ENCODE measurements at regions not wholly inside any gene's neighbourhood (a gene's known extent, or its start where the extent isn't known, plus 50 kb on each side); places are given as distances from the start of the nearest gene placed in this dataset.

DNA sequence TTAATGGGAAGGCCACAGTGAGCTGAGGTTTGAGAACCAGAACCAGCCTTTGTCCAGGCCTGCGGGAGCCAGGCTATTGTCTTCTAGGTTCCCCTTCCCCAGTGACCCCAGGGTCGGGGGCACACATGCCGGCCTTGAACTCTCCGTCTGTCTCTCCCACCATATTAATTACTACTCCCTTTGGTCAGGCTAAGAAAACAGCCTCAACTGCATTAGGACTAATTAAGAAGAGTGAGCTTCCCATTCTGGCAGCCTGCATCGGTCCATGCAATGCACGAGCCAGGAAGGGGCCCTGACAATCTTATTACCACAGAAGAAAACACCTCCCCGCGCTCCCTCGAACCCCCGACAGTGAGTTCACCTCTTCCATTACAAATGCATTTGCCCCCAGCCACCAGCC is 380.2 kb upstream of the ZFHX3 start:
- Histone ChIP-seq H3K4me2 (ENCODE audit: low read length) (no peak overlapping the region), H3K9me2 (replicated peaks; ENCODE audit: control insufficient read depth, low read length) (no peaks in the 10 kb centered on the region), H3K4me3 (ENCODE audit: low read length) (no peak overlapping the region), H3F3A (ENCODE audit: control insufficient read depth, insufficient read depth) (no peaks in the 10 kb centered on the region), H3K4me1 (ENCODE audit: control insufficient read depth, low read length) (no peaks in the 10 kb centered on the region), H3K9me3 (ENCODE audit: control insufficient read depth, insufficient read depth, low read length) (no peaks in the 10 kb centered on the region), H4K20me1 (ENCODE audit: control insufficient read depth, insufficient read depth, low read depth, low read length) (no peaks in the 10 kb centered on the region), H3K36me3 (ENCODE audit: control insufficient read depth, low read length) (no peaks in the 10 kb centered on the region), H3K79me2 (ENCODE audit: control insufficient read depth, low read length) (no peaks in the 10 kb centered on the region), H3K27me3 (ENCODE audit: control insufficient read depth, low read length) (no peaks in the 10 kb centered on the region), H3K27ac (ENCODE audit: low read depth, low read length) (no peak overlapping the region)
- TF ChIP-seq, protein P1, sequence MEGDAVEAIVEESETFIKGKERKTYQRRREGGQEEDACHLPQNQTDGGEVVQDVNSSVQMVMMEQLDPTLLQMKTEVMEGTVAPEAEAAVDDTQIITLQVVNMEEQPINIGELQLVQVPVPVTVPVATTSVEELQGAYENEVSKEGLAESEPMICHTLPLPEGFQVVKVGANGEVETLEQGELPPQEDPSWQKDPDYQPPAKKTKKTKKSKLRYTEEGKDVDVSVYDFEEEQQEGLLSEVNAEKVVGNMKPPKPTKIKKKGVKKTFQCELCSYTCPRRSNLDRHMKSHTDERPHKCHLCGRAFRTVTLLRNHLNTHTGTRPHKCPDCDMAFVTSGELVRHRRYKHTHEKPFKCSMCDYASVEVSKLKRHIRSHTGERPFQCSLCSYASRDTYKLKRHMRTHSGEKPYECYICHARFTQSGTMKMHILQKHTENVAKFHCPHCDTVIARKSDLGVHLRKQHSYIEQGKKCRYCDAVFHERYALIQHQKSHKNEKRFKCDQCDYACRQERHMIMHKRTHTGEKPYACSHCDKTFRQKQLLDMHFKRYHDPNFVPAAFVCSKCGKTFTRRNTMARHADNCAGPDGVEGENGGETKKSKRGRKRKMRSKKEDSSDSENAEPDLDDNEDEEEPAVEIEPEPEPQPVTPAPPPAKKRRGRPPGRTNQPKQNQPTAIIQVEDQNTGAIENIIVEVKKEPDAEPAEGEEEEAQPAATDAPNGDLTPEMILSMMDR (IDR thresholded peaks at IDR 0.05; ENCODE audit: low read depth, low read length, poor library complexity, severe bottlenecking): no peak
- TF ChIP-seq EZH2phosphoT487 (IDR thresholded peaks at IDR 0.05; ENCODE audit: borderline replicate concordance, low read length): no peak

DNA sequence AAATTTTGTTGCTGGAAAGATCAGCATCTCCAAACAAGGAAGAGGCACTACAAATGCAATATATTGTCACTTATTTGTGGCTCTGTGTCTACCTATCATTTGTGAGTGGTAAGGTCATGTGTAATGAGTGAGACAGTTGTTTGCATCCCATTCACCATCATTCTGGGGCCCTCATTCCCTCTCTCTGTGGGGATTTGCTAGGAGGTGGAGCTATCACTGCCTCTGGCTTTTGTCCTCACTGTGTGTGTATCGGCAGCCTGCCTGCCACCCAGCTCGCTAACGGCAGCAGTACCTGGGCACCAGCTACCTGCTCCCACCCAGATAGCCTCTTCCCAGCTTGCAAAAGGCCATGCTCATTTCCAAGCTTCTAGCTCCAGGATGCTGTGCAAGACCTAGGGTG is 379.2 kb upstream of the ZFHX3 start:
- H3K27me3 ChIP-seq (ENCODE audit: control insufficient read depth, low read length): no peaks in the 10 kb centered on the region
- no peaks in the 10 kb centered on the region for H3K36me3 ChIP-seq (ENCODE audit: control insufficient read depth, low read length)
- H3F3A ChIP-seq (ENCODE audit: control insufficient read depth, insufficient read depth): no peaks in the 10 kb centered on the region
- H3K27ac ChIP-seq (ENCODE audit: low read depth, low read length): no peak overlapping the region
- no peak overlapping the region for H3K4me2 ChIP-seq (ENCODE audit: low read length)
- H3K9me2 ChIP-seq (replicated peaks; ENCODE audit: control insufficient read depth, low read length): no peaks in the 10 kb centered on the region
- no peaks in the 10 kb centered on the region for H4K20me1 ChIP-seq (ENCODE audit: control insufficient read depth, insufficient read depth, low read depth, low read length)
- no peaks in the 10 kb centered on the region for H3K4me1 ChIP-seq (ENCODE audit: control insufficient read depth, low read length)
- no peak for TF ChIP-seq EZH2phosphoT487 (IDR thresholded peaks at IDR 0.05; ENCODE audit: borderline replicate concordance, low read length)
- TF ChIP-seq, protein P1 (IDR thresholded peaks at IDR 0.05; ENCODE audit: low read depth, low read length, poor library complexity, severe bottlenecking): no peak
- H3K79me2 ChIP-seq (ENCODE audit: control insufficient read depth, low read length): no peaks in the 10 kb centered on the region
- H3K4me3 ChIP-seq (ENCODE audit: low read length): no peak overlapping the region
- H3K9me3 ChIP-seq (ENCODE audit: control insufficient read depth, insufficient read depth, low read length): no peaks in the 10 kb centered on the region

GRCh38 chr16:73426433-73427160 is 378.7 kb upstream of the ZFHX3 start:
- TF ChIP-seq, protein P1 (IDR thresholded peaks at IDR 0.05; ENCODE audit: low read depth, low read length, poor library complexity, severe bottlenecking): no peak
- no peak for TF ChIP-seq EZH2phosphoT487 (IDR thresholded peaks at IDR 0.05; ENCODE audit: borderline replicate concordance, low read length)
- no peaks in the 10 kb centered on the region for H3K9me2 ChIP-seq (replicated peaks; ENCODE audit: control insufficient read depth, low read length)
- H3K4me2 ChIP-seq (ENCODE audit: low read length): no peak overlapping the region
- H3K27ac ChIP-seq (ENCODE audit: low read depth, low read length): no peak overlapping the region
- no peaks in the 10 kb centered on the region for H3K27me3 ChIP-seq (ENCODE audit: control insufficient read depth, low read length)
- H3K79me2 ChIP-seq (ENCODE audit: control insufficient read depth, low read length): no peaks in the 10 kb centered on the region
- H3K4me3 ChIP-seq (ENCODE audit: low read length): no peak overlapping the region
- H3K4me1 ChIP-seq (ENCODE audit: control insufficient read depth, low read length): no peaks in the 10 kb centered on the region
- H3K36me3 ChIP-seq (ENCODE audit: control insufficient read depth, low read length): no peaks in the 10 kb centered on the region
- no peaks in the 10 kb centered on the region for H3K9me3 ChIP-seq (ENCODE audit: control insufficient read depth, insufficient read depth, low read length)
- H4K20me1 ChIP-seq (ENCODE audit: control insufficient read depth, insufficient read depth, low read depth, low read length): no peaks in the 10 kb centered on the region
- no peaks in the 10 kb centered on the region for H3F3A ChIP-seq (ENCODE audit: control insufficient read depth, insufficient read depth)

Measured in DOHH2 (cell line).